Dermis microvascular lymphatic vessel endothelial cell (primary cell): ENCODE measurements at regions not wholly inside any gene's neighbourhood (a gene's known extent, or its start where the extent isn't known, plus 50 kb on each side); places are given as distances from the start of the nearest gene placed in this dataset.

Experiments used
- DNase-seq, 2 donors: peaks; one replicate each; pipeline versions ENCODE4 v3.0.0 to v3.0.0-alpha.2; 2010; ENCODE audit warnings: low read depth in 2 of 2

GRCh38 chr2:57563015-57563414, 483.6 kb upstream of the VRK2 start:
- DNase-seq, result no peak

GRCh38 chr2:57567245-57567644, 479.4 kb upstream of the VRK2 start:
- no peak for DNase-seq

GRCh38 chr2:57569396-57569795, 477.2 kb upstream of the VRK2 start:
- DNase-seq, result no peak

GRCh38 chr2:57570961-57571360, 475.6 kb upstream of the VRK2 start:
- no peak for DNase-seq

- DNase-seq, result no peak
Observed at GRCh38 chr2:57575700-57576268, 470.8 kb upstream of the VRK2 start.

GRCh38 chr2:57576983-57577382, 469.6 kb upstream of the VRK2 start:
- DNase-seq, result no peak

GRCh38 chr2:57597940-57598339, 448.7 kb upstream of the VRK2 start:
- DNase-seq, result no peak

GRCh38 chr2:57598551-57598950, 448.1 kb upstream of the VRK2 start:
- no peak for DNase-seq

- no peak for DNase-seq
Observed at GRCh38 chr2:57602733-57603132, 443.9 kb upstream of the VRK2 start.

- DNase-seq, result no peak
Observed at GRCh38 chr2:57614988-57615387, 431.6 kb upstream of the VRK2 start.

- DNase-seq, result no peak
Observed at GRCh38 chr2:57615855-57616556, 430.6 kb upstream of the VRK2 start.

- no peak for DNase-seq
Observed at GRCh38 chr2:57617318-57617717, 429.3 kb upstream of the VRK2 start.

- no peak for DNase-seq
Observed at GRCh38 chr2:57621122-57621663, 425.4 kb upstream of the VRK2 start.

GRCh38 chr2:57622009-57622408, 424.6 kb upstream of the VRK2 start:
- DNase-seq, result no peak

- DNase-seq, result no peak
Observed at GRCh38 chr2:57656198-57656597, 390.4 kb upstream of the VRK2 start.

- DNase-seq, result no peak
Observed at GRCh38 chr2:57669570-57669969, 377.0 kb upstream of the VRK2 start.

- no peak for DNase-seq
Observed at GRCh38 chr2:57674025-57674424, 372.6 kb upstream of the VRK2 start.

GRCh38 chr2:57674743-57675142, 371.9 kb upstream of the VRK2 start:
- no peak for DNase-seq

- no peak for DNase-seq
Observed at GRCh38 chr2:57677296-57677695, 369.3 kb upstream of the VRK2 start.

- no peak for DNase-seq
Observed at GRCh38 chr2:57681650-57682049, 365.0 kb upstream of the VRK2 start.

GRCh38 chr2:57685032-57685431, 361.6 kb upstream of the VRK2 start:
- no peak for DNase-seq

GRCh38 chr2:57692395-57692794, 354.2 kb upstream of the VRK2 start:
- no peak for DNase-seq

- no peak for DNase-seq
Observed at GRCh38 chr2:57693177-57693576, 353.4 kb upstream of the VRK2 start.
